ENCODE measurements at regions not wholly inside any gene's neighbourhood (a gene's known extent, or its start where the extent isn't known, plus 50 kb on each side); places are given as distances from the start of the nearest gene placed in this dataset.

GRCh38 chr3:193903512-193903817 lies 232.5 kb upstream of the HES1 start:
- no peak overlapping the region for H3K4ac ChIP-seq (ENCODE audit: low read depth, low read length)
- H3K18ac ChIP-seq (ENCODE audit: low read length) = no peak overlapping the region
- H4K8ac ChIP-seq (ENCODE audit: low read depth, low read length) = no peak overlapping the region
- no peak overlapping the region for H2AFZ ChIP-seq (ENCODE audit: insufficient read depth, low read length, poor library complexity)
- no peaks in the 10 kb centered on the region for H3K79me2 ChIP-seq (ENCODE audit: control insufficient read depth, insufficient read depth, low read length, poor library complexity)
- no peak overlapping the region for H3K23ac ChIP-seq (ENCODE audit: low read length)
- H3K9ac ChIP-seq (ENCODE audit: low read length) = no peak overlapping the region
- no peak overlapping the region for H2BK5ac ChIP-seq (ENCODE audit: low read depth, low read length, poor library complexity)
- H3K27ac ChIP-seq (ENCODE audit: low read depth, low read length) = no peak overlapping the region
- no CpG with 5 or more reads among the region's 8 CpGs for WGBS (ENCODE audit: extremely low coverage, insufficient coverage, insufficient read length)
- H3K4me2 ChIP-seq (ENCODE audit: low read length) = no peak overlapping the region
- H3K9me3 ChIP-seq (ENCODE audit: insufficient read depth, low read depth, low read length) = no peaks in the 10 kb centered on the region
- no peak for DNase-seq
- no peak overlapping the region for H2AK5ac ChIP-seq (ENCODE audit: low read length)
- no peak overlapping the region for H3K4me3 ChIP-seq (ENCODE audit: low read depth, low read length)
- H2BK12ac ChIP-seq (ENCODE audit: low read length) = no peak overlapping the region
- H3K36me3 ChIP-seq (ENCODE audit: control insufficient read depth in 1 of 2, insufficient read depth in 2 of 2, low read length in 2 of 2) = no peaks in the 10 kb centered on the region
- H3K27me3 ChIP-seq (ENCODE audit: insufficient read depth, low read length) = no peaks in the 10 kb centered on the region
- H3K4me1 ChIP-seq (ENCODE audit: control insufficient read depth in 1 of 2, insufficient read depth in 2 of 2, low read length in 2 of 2) = no peaks in the 10 kb centered on the region
- no peak overlapping the region for H4K91ac ChIP-seq (ENCODE audit: low read depth, low read length)
- no peak overlapping the region for H4K12ac ChIP-seq (ENCODE audit: low read depth, low read length)
- no peak overlapping the region for H3K14ac ChIP-seq (ENCODE audit: low read length)
- H2BK120ac ChIP-seq (ENCODE audit: insufficient read depth, low read length, poor library complexity) = no peak overlapping the region
- H3K79me1 ChIP-seq (ENCODE audit: low read length) = no peaks in the 10 kb centered on the region

- no CpG with 5 or more reads among the region's 4 CpGs for WGBS (ENCODE audit: extremely low coverage, insufficient coverage, insufficient read length)
- Histone ChIP-seq H3K4me2 (ENCODE audit: low read length) (no peak overlapping the region), H3K18ac (ENCODE audit: low read length) (no peak overlapping the region), H2AFZ (ENCODE audit: insufficient read depth, low read length, poor library complexity) (no peak overlapping the region), H3K79me2 (ENCODE audit: control insufficient read depth, insufficient read depth, low read length, poor library complexity) (no peaks in the 10 kb centered on the region), H3K79me1 (ENCODE audit: low read length) (no peaks in the 10 kb centered on the region), H3K4me3 (ENCODE audit: low read depth, low read length) (no peak overlapping the region), H3K23ac (ENCODE audit: low read length) (no peak overlapping the region), H3K9ac (ENCODE audit: low read length) (no peak overlapping the region), H2BK12ac (ENCODE audit: low read length) (no peak overlapping the region), H2BK5ac (ENCODE audit: low read depth, low read length, poor library complexity) (no peak overlapping the region), H3K4ac (ENCODE audit: low read depth, low read length) (no peak overlapping the region), H4K12ac (ENCODE audit: low read depth, low read length) (no peak overlapping the region), H3K14ac (ENCODE audit: low read length) (no peak overlapping the region), H3K27me3 (ENCODE audit: insufficient read depth, low read length) (no peaks in the 10 kb centered on the region), H3K4me1 (ENCODE audit: control insufficient read depth in 1 of 2, insufficient read depth in 2 of 2, low read length in 2 of 2) (no peaks in the 10 kb centered on the region), H4K91ac (ENCODE audit: low read depth, low read length) (no peak overlapping the region), H3K9me3 (ENCODE audit: insufficient read depth, low read depth, low read length) (no peaks in the 10 kb centered on the region), H3K27ac (ENCODE audit: low read depth, low read length) (no peak overlapping the region), H2BK120ac (ENCODE audit: insufficient read depth, low read length, poor library complexity) (no peak overlapping the region), H3K36me3 (ENCODE audit: control insufficient read depth in 1 of 2, insufficient read depth in 2 of 2, low read length in 2 of 2) (no peaks in the 10 kb centered on the region), H4K8ac (ENCODE audit: low read depth, low read length) (no peak overlapping the region), H2AK5ac (ENCODE audit: low read length) (no peak overlapping the region)
- no peak for DNase-seq
These were observed 232.0 kb upstream of the HES1 start for GRCh38 chr3:193903966-193904365.

- Histone ChIP-seq H3K4ac (ENCODE audit: low read depth, low read length) (no peak overlapping the region), H3K36me3 (ENCODE audit: control insufficient read depth in 1 of 2, insufficient read depth in 2 of 2, low read length in 2 of 2) (no peaks in the 10 kb centered on the region), H2BK5ac (ENCODE audit: low read depth, low read length, poor library complexity) (no peak overlapping the region), H3K14ac (ENCODE audit: low read length) (no peak overlapping the region), H3K23ac (ENCODE audit: low read length) (no peak overlapping the region), H2BK120ac (ENCODE audit: insufficient read depth, low read length, poor library complexity) (no peak overlapping the region), H3K27ac (ENCODE audit: low read depth, low read length) (no peak overlapping the region), H3K18ac (ENCODE audit: low read length) (no peak overlapping the region), H2AK5ac (ENCODE audit: low read length) (no peak overlapping the region), H3K4me3 (ENCODE audit: low read depth, low read length) (no peak overlapping the region), H3K4me2 (ENCODE audit: low read length) (no peak overlapping the region), H3K79me2 (ENCODE audit: control insufficient read depth, insufficient read depth, low read length, poor library complexity) (no peaks in the 10 kb centered on the region), H3K9ac (ENCODE audit: low read length) (no peak overlapping the region), H4K12ac (ENCODE audit: low read depth, low read length) (no peak overlapping the region), H2BK12ac (ENCODE audit: low read length) (no peak overlapping the region), H3K27me3 (ENCODE audit: insufficient read depth, low read length) (no peaks in the 10 kb centered on the region), H4K8ac (ENCODE audit: low read depth, low read length) (no peak overlapping the region), H3K79me1 (ENCODE audit: low read length) (no peaks in the 10 kb centered on the region), H3K9me3 (ENCODE audit: insufficient read depth, low read depth, low read length) (no peaks in the 10 kb centered on the region), H4K91ac (ENCODE audit: low read depth, low read length) (no peak overlapping the region), H2AFZ (ENCODE audit: insufficient read depth, low read length, poor library complexity) (no peak overlapping the region), H3K4me1 (ENCODE audit: control insufficient read depth in 1 of 2, insufficient read depth in 2 of 2, low read length in 2 of 2) (peaks cover 0 to under 1% of the 10 kb centered on the region in 2 experiments)
- DNase-seq = peak; percentile 29 to 42
- WGBS (ENCODE audit: extremely low coverage, insufficient coverage, insufficient read length) = no CpG with 5 or more reads among the region's 14 CpGs
These were observed 230.2 kb upstream of the HES1 start for GRCh38 chr3:193905541-193906396.

- H3K4ac ChIP-seq (ENCODE audit: low read depth, low read length) = no peak overlapping the region
- H3K4me1 ChIP-seq (ENCODE audit: control insufficient read depth in 1 of 2, insufficient read depth in 2 of 2, low read length in 2 of 2) = peaks cover 3 to 5% of the 10 kb centered on the region in 2 experiments
- no peak overlapping the region for H2AK5ac ChIP-seq (ENCODE audit: low read length)
- H2BK12ac ChIP-seq (ENCODE audit: low read length) = no peak overlapping the region
- peak; percentile 95 to 96 for DNase-seq
- H3K9ac ChIP-seq (ENCODE audit: low read length) = no peak overlapping the region
- H3K27ac ChIP-seq (ENCODE audit: low read depth, low read length) = no peak overlapping the region
- H3K4me3 ChIP-seq (ENCODE audit: low read depth, low read length) = no peak overlapping the region
- H4K8ac ChIP-seq (ENCODE audit: low read depth, low read length) = no peak overlapping the region
- H3K79me1 ChIP-seq (ENCODE audit: low read length) = no peaks in the 10 kb centered on the region
- H2BK5ac ChIP-seq (ENCODE audit: low read depth, low read length, poor library complexity) = no peak overlapping the region
- no peaks in the 10 kb centered on the region for H3K27me3 ChIP-seq (ENCODE audit: insufficient read depth, low read length)
- no peak overlapping the region for H3K14ac ChIP-seq (ENCODE audit: low read length)
- no peak overlapping the region for H4K91ac ChIP-seq (ENCODE audit: low read depth, low read length)
- no peak overlapping the region for H3K23ac ChIP-seq (ENCODE audit: low read length)
- no peak overlapping the region for H3K4me2 ChIP-seq (ENCODE audit: low read length)
- H3K36me3 ChIP-seq (ENCODE audit: control insufficient read depth in 1 of 2, insufficient read depth in 2 of 2, low read length in 2 of 2) = no peaks in the 10 kb centered on the region
- H2BK120ac ChIP-seq (ENCODE audit: insufficient read depth, low read length, poor library complexity) = no peak overlapping the region
- H4K12ac ChIP-seq (ENCODE audit: low read depth, low read length) = no peak overlapping the region
- H3K79me2 ChIP-seq (ENCODE audit: control insufficient read depth, insufficient read depth, low read length, poor library complexity) = no peaks in the 10 kb centered on the region
- whole genome bisulfite sequencing (ENCODE audit: extremely low coverage, insufficient coverage, insufficient read length) = no CpG with 5 or more reads among the region's 2 CpGs
- H3K9me3 ChIP-seq (ENCODE audit: insufficient read depth, low read depth, low read length) = no peaks in the 10 kb centered on the region
- no peak overlapping the region for H3K18ac ChIP-seq (ENCODE audit: low read length)
- H2AFZ ChIP-seq (ENCODE audit: insufficient read depth, low read length, poor library complexity) = no peak overlapping the region
These were observed 229.0 kb upstream of the HES1 start for GRCh38 chr3:193906849-193907410.
